Adipocyte (in vitro differentiated cells): ENCODE measurements at regions not wholly inside any gene's neighbourhood (a gene's known extent, or its start where the extent isn't known, plus 50 kb on each side); places are given as distances from the start of the nearest gene placed in this dataset.

Experiments used
- DNase-seq: peaks from one replicate; pipeline ENCODE4 v3.0.0-alpha.2; 2015; ENCODE audit warnings: low read depth
- H3K27me3 ChIP-seq: replicated peaks from 2 replicates; pipeline ENCODE4 v1.7.0; 2013; ENCODE audit warnings: mild to moderate bottlenecking, low read length, moderate library complexity; ENCODE audit not compliant: control insufficient read depth, insufficient read depth
- H3K36me3 ChIP-seq: 2 replicates; pipeline ENCODE4 v1.7.0; 2013; ENCODE audit warnings: low read length, mild to moderate bottlenecking, moderate library complexity; ENCODE audit not compliant: control insufficient read depth, insufficient read depth, severe bottlenecking
- H3K4me1 ChIP-seq: 2 replicates; pipeline ENCODE4 v1.7.0; 2013; ENCODE audit warnings: mild to moderate bottlenecking, low read length, moderate library complexity; ENCODE audit not compliant: control insufficient read depth, insufficient read depth
- H3K4me3 ChIP-seq: 2 replicates; pipeline ENCODE4 v1.7.0; 2013; ENCODE audit warnings: mild to moderate bottlenecking, low read length, moderate library complexity
- H3K9ac ChIP-seq: 2 replicates; pipeline ENCODE4 v1.7.0; 2013; ENCODE audit warnings: mild to moderate bottlenecking, low read length, moderate library complexity
- H3K9me3 ChIP-seq: 2 replicates; pipeline ENCODE4 v1.7.0; 2013; ENCODE audit warnings: mild to moderate bottlenecking, low read length, moderate library complexity; ENCODE audit not compliant: control insufficient read depth

DNA sequence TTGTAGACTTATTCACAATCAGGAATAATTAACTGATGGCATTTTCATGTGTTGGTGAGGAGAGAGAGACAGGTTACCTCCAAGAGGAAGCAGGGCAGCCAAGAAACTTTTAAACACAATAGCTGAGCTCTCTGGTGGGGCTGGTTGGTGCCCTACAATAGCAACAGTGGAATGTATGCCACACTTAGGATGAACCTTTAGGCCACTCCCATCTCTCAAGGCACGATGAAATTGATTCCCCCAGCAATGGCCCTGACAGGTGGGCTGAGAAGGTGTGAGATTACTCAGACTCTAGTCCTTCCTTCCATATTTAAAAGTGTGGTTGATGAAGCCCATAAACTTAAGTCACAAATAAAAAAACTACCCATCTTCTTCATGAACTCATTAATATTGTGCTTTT is 219.4 kb upstream of the CYRIA start:
- H3K4me1 ChIP-seq, result no peaks in the 10 kb centered on the region
- H3K9me3 ChIP-seq, result no peaks in the 10 kb centered on the region
- H3K4me3 ChIP-seq, result no peak overlapping the region
- H3K9ac ChIP-seq, result no peak overlapping the region
- H3K27me3 ChIP-seq, result no peaks in the 10 kb centered on the region
- no peak for DNase-seq
- no peaks in the 10 kb centered on the region for H3K36me3 ChIP-seq

DNA sequence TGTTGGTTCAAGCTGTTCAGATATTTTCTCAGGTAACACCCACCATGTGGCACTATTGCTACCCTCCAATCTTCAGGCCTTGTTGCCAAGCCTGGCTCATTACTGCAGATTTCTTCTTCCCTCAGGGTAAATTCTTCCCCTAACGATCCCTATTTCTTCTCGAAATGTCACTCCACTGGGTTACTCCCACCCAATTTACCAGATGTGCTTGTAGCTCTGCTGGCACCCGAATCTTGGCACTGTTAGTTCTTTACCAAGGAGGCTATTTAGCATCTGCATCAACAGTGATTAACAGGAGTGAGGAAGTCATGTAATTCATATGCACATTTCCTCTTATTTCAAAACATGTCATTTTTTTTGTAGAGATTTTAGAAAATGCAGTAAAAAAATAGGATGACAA is 217.1 kb upstream of the CYRIA start:
- no peak for DNase-seq
- Histone ChIP-seq H3K4me3 (no peak overlapping the region), H3K9ac (no peak overlapping the region), H3K9me3 (no peaks in the 10 kb centered on the region), H3K27me3 (no peaks in the 10 kb centered on the region), H3K4me1 (no peaks in the 10 kb centered on the region), H3K36me3 (no peaks in the 10 kb centered on the region)

- H3K9me3 ChIP-seq, result no peaks in the 10 kb centered on the region
- no peaks in the 10 kb centered on the region for H3K27me3 ChIP-seq
- DNase-seq, result no peak
- H3K4me3 ChIP-seq, result no peak overlapping the region
- no peaks in the 10 kb centered on the region for H3K36me3 ChIP-seq
- H3K4me1 ChIP-seq, result no peaks in the 10 kb centered on the region
- H3K9ac ChIP-seq, result no peak overlapping the region
These were observed 215.5 kb upstream of the CYRIA start for GRCh38 chr2:16881122-16881521.

DNA sequence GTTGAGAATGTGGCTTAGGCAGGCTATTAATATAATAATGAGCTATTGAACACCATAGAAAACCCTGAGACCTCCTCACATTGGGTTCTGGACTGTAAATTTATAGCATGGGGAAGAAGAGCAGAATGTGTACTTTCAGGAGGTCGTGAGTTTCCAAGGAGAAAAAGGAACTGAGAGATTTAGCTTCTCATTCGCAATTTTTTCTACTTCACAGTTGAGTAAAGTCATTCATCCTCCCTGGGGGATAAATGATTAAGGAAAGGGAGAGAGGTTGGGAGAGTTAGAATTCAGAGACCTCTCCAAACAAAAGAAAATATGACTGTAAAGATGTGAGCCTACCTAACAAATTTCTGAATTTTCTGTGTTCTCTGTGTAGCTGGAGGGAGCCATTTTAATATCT is 205.8 kb upstream of the CYRIA start:
- H3K27me3 ChIP-seq, result no peaks in the 10 kb centered on the region
- no peak overlapping the region for H3K9ac ChIP-seq
- no peaks in the 10 kb centered on the region for H3K4me1 ChIP-seq
- no peak overlapping the region for H3K4me3 ChIP-seq
- DNase-seq, result no peak
- no peaks in the 10 kb centered on the region for H3K36me3 ChIP-seq
- H3K9me3 ChIP-seq, result no peaks in the 10 kb centered on the region

- Histone ChIP-seq H3K4me1 (no peaks in the 10 kb centered on the region), H3K27me3 (no peaks in the 10 kb centered on the region), H3K9me3 (no peaks in the 10 kb centered on the region), H3K9ac (no peak overlapping the region), H3K4me3 (no peak overlapping the region), H3K36me3 (no peaks in the 10 kb centered on the region)
- DNase-seq, result no peak
These were observed 204.9 kb upstream of the CYRIA start for GRCh38 chr2:16870491-16871076.

GRCh38 chr2:16869711-16870110 is 204.1 kb upstream of the CYRIA start:
- no peaks in the 10 kb centered on the region for H3K9me3 ChIP-seq
- no peak for DNase-seq
- no peaks in the 10 kb centered on the region for H3K27me3 ChIP-seq
- no peaks in the 10 kb centered on the region for H3K4me1 ChIP-seq
- no peak overlapping the region for H3K4me3 ChIP-seq
- no peak overlapping the region for H3K9ac ChIP-seq
- no peaks in the 10 kb centered on the region for H3K36me3 ChIP-seq

DNA sequence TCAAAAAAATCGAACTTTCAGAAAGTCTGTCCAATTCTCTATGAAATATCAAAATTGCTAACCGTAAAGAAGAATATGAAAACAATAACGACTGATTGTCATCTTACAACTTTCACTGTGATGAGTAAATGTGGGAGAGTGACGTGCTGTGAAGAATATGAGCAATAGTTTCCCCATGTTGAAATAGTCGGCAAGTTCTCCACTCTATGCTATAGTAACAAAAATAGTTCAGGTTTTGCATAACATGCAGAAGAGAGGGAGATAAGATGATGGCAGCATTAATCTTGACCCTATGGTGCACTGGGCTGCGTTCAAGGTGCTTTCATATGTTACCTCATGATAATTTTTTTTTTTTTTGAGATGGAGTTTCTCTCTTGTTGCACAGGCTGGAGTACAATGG is 196.8 kb upstream of the CYRIA start:
- Histone ChIP-seq H3K27me3 (no peaks in the 10 kb centered on the region), H3K4me3 (no peak overlapping the region), H3K36me3 (no peaks in the 10 kb centered on the region), H3K9me3 (no peaks in the 10 kb centered on the region), H3K9ac (no peak overlapping the region), H3K4me1 (peaks cover 3% of the 10 kb centered on the region)
- no peak for DNase-seq

GRCh38 chr2:16861530-16861929 is 195.9 kb upstream of the CYRIA start:
- H3K9ac ChIP-seq, result no peak overlapping the region
- no peak overlapping the region for H3K4me3 ChIP-seq
- peak; percentile 2 for DNase-seq
- H3K4me1 ChIP-seq, result peaks cover 3% of the 10 kb centered on the region
- no peaks in the 10 kb centered on the region for H3K9me3 ChIP-seq
- no peaks in the 10 kb centered on the region for H3K36me3 ChIP-seq
- no peaks in the 10 kb centered on the region for H3K27me3 ChIP-seq

GRCh38 chr2:16861111-16861510 is 195.5 kb upstream of the CYRIA start:
- Histone ChIP-seq H3K9ac (no peak overlapping the region), H3K4me3 (no peak overlapping the region), H3K9me3 (no peaks in the 10 kb centered on the region), H3K36me3 (no peaks in the 10 kb centered on the region), H3K27me3 (no peaks in the 10 kb centered on the region), H3K4me1 (peaks cover 3% of the 10 kb centered on the region)
- no peak for DNase-seq

- Histone ChIP-seq H3K4me1 (peaks cover 3% of the 10 kb centered on the region), H3K4me3 (no peak overlapping the region), H3K9ac (no peak overlapping the region), H3K27me3 (no peaks in the 10 kb centered on the region), H3K9me3 (no peaks in the 10 kb centered on the region), H3K36me3 (no peaks in the 10 kb centered on the region)
- no peak for DNase-seq
These were observed 195.0 kb upstream of the CYRIA start for GRCh38 chr2:16860627-16861026.

GRCh38 chr2:16855183-16855582 is 189.5 kb upstream of the CYRIA start:
- DNase-seq, result no peak
- H3K4me1 ChIP-seq, result no peaks in the 10 kb centered on the region
- no peaks in the 10 kb centered on the region for H3K36me3 ChIP-seq
- no peak overlapping the region for H3K9ac ChIP-seq
- H3K4me3 ChIP-seq, result no peak overlapping the region
- no peaks in the 10 kb centered on the region for H3K27me3 ChIP-seq
- no peaks in the 10 kb centered on the region for H3K9me3 ChIP-seq

GRCh38 chr2:16853088-16853487 is 187.5 kb upstream of the CYRIA start:
- Histone ChIP-seq H3K4me3 (no peak overlapping the region), H3K9ac (no peak overlapping the region), H3K4me1 (no peaks in the 10 kb centered on the region), H3K9me3 (no peaks in the 10 kb centered on the region), H3K36me3 (no peaks in the 10 kb centered on the region), H3K27me3 (peaks cover 2% of the 10 kb centered on the region)
- DNase-seq, result no peak
